HG03558 (cell line): ENCODE measurements at regions not wholly inside any gene's neighbourhood (a gene's known extent, or its start where the extent isn't known, plus 50 kb on each side); places are given as distances from the start of the nearest gene placed in this dataset.
"Not testable (repeated sequence)": the region's sequence is repeated elsewhere in the genome, so short reads cannot be mapped to it uniquely, and the experiment has no call there.

ENCODE experiments used
- ATAC-seq: cut with Tn5 transposase; IDR thresholded peaks from one replicate; pipeline ENCODE4 v1.9.1; 2021; ENCODE audit warnings: moderate number of reproducible peaks; ENCODE audit not compliant: unreplicated experiment; ENCODE audit errors: extremely low read depth

GRCh38 chr3:110349295-110349694 is 722.3 kb upstream of the NECTIN3 start:
- no peak for ATAC-seq

- ATAC-seq = no peak
These were observed 718.6 kb upstream of the NECTIN3 start for GRCh38 chr3:110352841-110353604.

GRCh38 chr3:110362751-110363150 is 708.9 kb upstream of the NECTIN3 start:
- no peak for ATAC-seq

- ATAC-seq = not testable (repeated sequence)
These were observed 704.3 kb upstream of the NECTIN3 start for GRCh38 chr3:110367289-110367688.

- ATAC-seq = no peak
These were observed 695.7 kb upstream of the NECTIN3 start for GRCh38 chr3:110375751-110376518.

- ATAC-seq = no peak
These were observed 693.1 kb upstream of the NECTIN3 start for GRCh38 chr3:110378481-110378880.

- no peak for ATAC-seq
These were observed 689.6 kb upstream of the NECTIN3 start for GRCh38 chr3:110381992-110382391.

- ATAC-seq = no peak
These were observed 688.3 kb upstream of the NECTIN3 start for GRCh38 chr3:110383356-110383755.

GRCh38 chr3:110384601-110385000 is 687.0 kb upstream of the NECTIN3 start:
- ATAC-seq = no peak

GRCh38 chr3:110389005-110389404 is 682.6 kb upstream of the NECTIN3 start:
- ATAC-seq = no peak

GRCh38 chr3:110390372-110390771 is 681.2 kb upstream of the NECTIN3 start:
- ATAC-seq = no peak

GRCh38 chr3:110391042-110391441 is 680.6 kb upstream of the NECTIN3 start:
- no peak for ATAC-seq

GRCh38 chr3:110391640-110392395 is 679.8 kb upstream of the NECTIN3 start:
- no peak for ATAC-seq

GRCh38 chr3:110393941-110394340 is 677.7 kb upstream of the NECTIN3 start:
- no peak for ATAC-seq

GRCh38 chr3:110397115-110397514 is 674.5 kb upstream of the NECTIN3 start:
- ATAC-seq = no peak

- no peak for ATAC-seq
These were observed 671.3 kb upstream of the NECTIN3 start for GRCh38 chr3:110400315-110400714.

GRCh38 chr3:110405830-110406585 is 665.6 kb upstream of the NECTIN3 start:
- ATAC-seq = no peak

- ATAC-seq = no peak
These were observed 658.4 kb upstream of the NECTIN3 start for GRCh38 chr3:110413266-110413665.

GRCh38 chr3:110413807-110414748 is 657.5 kb upstream of the NECTIN3 start:
- no peak for ATAC-seq
